ENCODE measurements at regions not wholly inside any gene's neighbourhood (a gene's known extent, or its start where the extent isn't known, plus 50 kb on each side); places are given as distances from the start of the nearest gene placed in this dataset.
"Not testable (repeated sequence)": the region's sequence is repeated elsewhere in the genome, so short reads cannot be mapped to it uniquely, and the experiment has no call there.

- DNase-seq (ENCODE audit: low read depth), result no peak
- H3K4me3 ChIP-seq (ENCODE audit: low read depth, low read length), result no peak overlapping the region
- TF ChIP-seq MYC (IDR thresholded peaks at IDR 0.05; ENCODE audit: low read depth, low read length), result no peak
- no peak for TF ChIP-seq POLR2A (IDR thresholded peaks at IDR 0.05; ENCODE audit: extremely low read depth, insufficient read length)
- TF ChIP-seq, protein P1, sequence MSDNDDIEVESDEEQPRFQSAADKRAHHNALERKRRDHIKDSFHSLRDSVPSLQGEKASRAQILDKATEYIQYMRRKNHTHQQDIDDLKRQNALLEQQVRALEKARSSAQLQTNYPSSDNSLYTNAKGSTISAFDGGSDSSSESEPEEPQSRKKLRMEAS (IDR thresholded peaks at IDR 0.05; ENCODE audit: low read depth, low read length), result no peak
- TF ChIP-seq, protein P2, sequence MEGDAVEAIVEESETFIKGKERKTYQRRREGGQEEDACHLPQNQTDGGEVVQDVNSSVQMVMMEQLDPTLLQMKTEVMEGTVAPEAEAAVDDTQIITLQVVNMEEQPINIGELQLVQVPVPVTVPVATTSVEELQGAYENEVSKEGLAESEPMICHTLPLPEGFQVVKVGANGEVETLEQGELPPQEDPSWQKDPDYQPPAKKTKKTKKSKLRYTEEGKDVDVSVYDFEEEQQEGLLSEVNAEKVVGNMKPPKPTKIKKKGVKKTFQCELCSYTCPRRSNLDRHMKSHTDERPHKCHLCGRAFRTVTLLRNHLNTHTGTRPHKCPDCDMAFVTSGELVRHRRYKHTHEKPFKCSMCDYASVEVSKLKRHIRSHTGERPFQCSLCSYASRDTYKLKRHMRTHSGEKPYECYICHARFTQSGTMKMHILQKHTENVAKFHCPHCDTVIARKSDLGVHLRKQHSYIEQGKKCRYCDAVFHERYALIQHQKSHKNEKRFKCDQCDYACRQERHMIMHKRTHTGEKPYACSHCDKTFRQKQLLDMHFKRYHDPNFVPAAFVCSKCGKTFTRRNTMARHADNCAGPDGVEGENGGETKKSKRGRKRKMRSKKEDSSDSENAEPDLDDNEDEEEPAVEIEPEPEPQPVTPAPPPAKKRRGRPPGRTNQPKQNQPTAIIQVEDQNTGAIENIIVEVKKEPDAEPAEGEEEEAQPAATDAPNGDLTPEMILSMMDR (IDR thresholded peaks at IDR 0.05; ENCODE audit: low read depth, low read length), result no peak
These were observed 351.2 kb upstream of the PCDH10 start for GRCh38 chr4:132797856-132798255.

DNA sequence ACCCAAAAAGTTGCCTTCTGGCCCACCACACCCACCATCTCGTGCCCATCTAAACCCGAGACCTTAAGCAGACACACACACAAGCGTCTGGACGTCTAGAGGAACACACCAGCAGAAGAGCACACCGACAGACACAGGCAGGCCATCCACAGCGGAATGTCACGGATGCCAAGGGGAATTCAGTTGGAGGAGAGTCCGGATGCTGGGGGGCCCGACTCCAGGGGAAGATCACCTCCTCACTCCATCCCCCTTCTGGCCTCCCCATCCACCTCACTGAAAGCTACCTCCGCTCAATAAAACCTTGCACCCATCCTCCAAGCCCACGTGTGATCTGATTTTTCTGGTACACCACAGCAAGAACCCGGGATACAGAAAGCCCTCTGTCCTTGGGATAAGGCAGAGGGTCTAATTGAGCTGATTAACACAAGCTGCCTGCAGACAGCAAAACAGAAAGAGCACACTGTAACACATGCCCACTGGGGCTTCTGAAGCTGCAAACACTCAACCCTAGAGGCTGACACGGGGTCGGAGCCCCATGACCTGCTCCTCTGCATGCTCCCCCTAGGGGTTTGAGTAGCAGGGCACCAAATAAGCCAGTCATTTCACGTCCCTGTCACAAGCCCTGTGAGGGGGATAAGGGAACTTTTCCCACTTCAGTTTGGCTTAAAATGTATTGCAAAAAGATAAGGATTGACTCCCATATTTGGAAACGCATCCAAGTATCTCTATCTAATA lies 339.6 kb upstream of the PCDH10 start:
- no peak overlapping the region for H3K4me3 ChIP-seq (ENCODE audit: low read depth, low read length)
- DNase-seq (ENCODE audit: low read depth), result peak; percentile 3
- TF ChIP-seq MYC (IDR thresholded peaks at IDR 0.05; ENCODE audit: low read depth, low read length) (no peak), POLR2A (IDR thresholded peaks at IDR 0.05; ENCODE audit: extremely low read depth, insufficient read length) (no peak)
- TF ChIP-seq, protein P1 (IDR thresholded peaks at IDR 0.05; ENCODE audit: low read depth, low read length), result no peak
- TF ChIP-seq, protein P2 (IDR thresholded peaks at IDR 0.05; ENCODE audit: low read depth, low read length), result no peak

DNA sequence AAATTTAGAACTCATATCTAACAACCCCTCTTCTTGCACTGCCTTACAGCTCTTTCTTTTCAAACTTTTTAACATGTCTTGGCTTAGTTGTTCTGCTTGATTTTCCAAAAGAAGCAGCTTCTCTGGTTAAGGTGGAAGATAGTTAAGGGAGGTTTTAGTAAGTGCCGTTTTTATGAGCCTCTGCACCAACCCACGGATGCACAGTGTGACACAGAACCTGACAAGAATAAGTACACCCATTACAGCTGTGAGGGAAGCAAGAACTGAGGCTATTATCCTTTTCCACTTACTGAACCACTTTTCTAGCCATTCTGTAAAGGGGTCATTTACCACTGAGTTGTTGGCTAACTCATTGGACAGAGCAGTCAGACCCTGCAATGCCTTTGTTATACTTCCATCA lies 336.0 kb upstream of the PCDH10 start:
- DNase-seq (ENCODE audit: low read depth); H3K4me3 ChIP-seq (ENCODE audit: low read depth, low read length): not testable (repeated sequence)

GRCh38 chr4:132818091-132818490 lies 331.0 kb upstream of the PCDH10 start:
- H3K4me3 ChIP-seq (ENCODE audit: low read depth, low read length), result no peak overlapping the region
- DNase-seq (ENCODE audit: low read depth), result peak; percentile 2
- TF ChIP-seq, protein P1 (IDR thresholded peaks at IDR 0.05; ENCODE audit: low read depth, low read length), result no peak
- TF ChIP-seq, protein P2 (IDR thresholded peaks at IDR 0.05; ENCODE audit: low read depth, low read length), result peak; percentile 21

DNA sequence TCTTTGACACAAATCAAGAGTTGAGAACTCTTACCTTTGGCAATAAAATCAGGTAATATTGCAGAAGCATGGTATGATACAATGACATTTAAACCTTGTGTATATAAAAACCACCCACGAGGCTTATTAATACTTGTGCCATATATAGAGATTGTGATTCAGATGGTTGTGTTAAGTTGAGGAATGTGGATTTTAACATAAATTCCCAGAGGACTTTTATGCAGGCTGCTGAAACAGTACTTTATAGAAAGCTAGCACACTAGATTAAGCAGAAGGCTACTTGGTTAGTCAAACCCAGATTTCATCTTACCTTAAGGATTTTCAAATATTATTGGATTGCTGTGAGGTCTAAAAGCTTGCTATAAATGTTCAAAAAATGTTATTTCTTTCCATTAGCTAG lies 325.7 kb upstream of the PCDH10 start:
- DNase-seq (ENCODE audit: low read depth), result no peak
- H3K4me3 ChIP-seq (ENCODE audit: low read depth, low read length), result no peak overlapping the region
- TF ChIP-seq MYC (IDR thresholded peaks at IDR 0.05; ENCODE audit: low read depth, low read length) (no peak), POLR2A (IDR thresholded peaks at IDR 0.05; ENCODE audit: extremely low read depth, insufficient read length) (no peak)
- TF ChIP-seq, protein P2 (IDR thresholded peaks at IDR 0.05; ENCODE audit: low read depth, low read length), result no peak
- TF ChIP-seq, protein P1 (IDR thresholded peaks at IDR 0.05; ENCODE audit: low read depth, low read length), result no peak

GRCh38 chr4:132824761-132825160 lies 324.3 kb upstream of the PCDH10 start:
- TF ChIP-seq POLR2A (IDR thresholded peaks at IDR 0.05; ENCODE audit: extremely low read depth, insufficient read length), result no peak
- no peak for TF ChIP-seq MYC (IDR thresholded peaks at IDR 0.05; ENCODE audit: low read depth, low read length)
- TF ChIP-seq, protein P2 (IDR thresholded peaks at IDR 0.05; ENCODE audit: low read depth, low read length), result no peak
- TF ChIP-seq, protein P1 (IDR thresholded peaks at IDR 0.05; ENCODE audit: low read depth, low read length), result no peak
- DNase-seq (ENCODE audit: low read depth), result no peak
- H3K4me3 ChIP-seq (ENCODE audit: low read depth, low read length), result no peak overlapping the region
